GM03348 (cell line): ENCODE measurements at regions not wholly inside any gene's neighbourhood (a gene's known extent, or its start where the extent isn't known, plus 50 kb on each side); places are given as distances from the start of the nearest gene placed in this dataset.

ENCODE experiments used
- DNase-seq: peaks from one replicate; pipeline ENCODE4 v3.0.0; 2012; ENCODE audit warnings: low spot score

GRCh38 chr12:115129727-115130126 is 445.8 kb upstream of the TBX3 start:
- no peak for DNase-seq

GRCh38 chr12:115121053-115121452 is 437.1 kb upstream of the TBX3 start:
- no peak for DNase-seq

- no peak for DNase-seq
Observed at GRCh38 chr12:115118177-115118724, 434.3 kb upstream of the TBX3 start.

- DNase-seq, result no peak
Observed at GRCh38 chr12:115114140-115114539, 430.2 kb upstream of the TBX3 start.

- no peak for DNase-seq
Observed at GRCh38 chr12:115109863-115110262, 425.9 kb upstream of the TBX3 start.

GRCh38 chr12:115108129-115109100 is 424.4 kb upstream of the TBX3 start:
- no peak for DNase-seq

- DNase-seq, result no peak
Observed at GRCh38 chr12:115103884-115104883, 420.2 kb upstream of the TBX3 start.

GRCh38 chr12:115102450-115102849 is 418.5 kb upstream of the TBX3 start:
- DNase-seq, result no peak

- no peak for DNase-seq
Observed at GRCh38 chr12:115101520-115101919, 417.5 kb upstream of the TBX3 start.

GRCh38 chr12:115097416-115097815 is 413.4 kb upstream of the TBX3 start:
- DNase-seq, result no peak

GRCh38 chr12:115096588-115097397 is 412.8 kb upstream of the TBX3 start:
- peak; percentile 62 for DNase-seq

GRCh38 chr12:115095073-115095748 is 411.2 kb upstream of the TBX3 start:
- DNase-seq, result no peak

GRCh38 chr12:115094163-115094816 is 410.3 kb upstream of the TBX3 start:
- DNase-seq, result no peak

- no peak for DNase-seq
Observed at GRCh38 chr12:115093261-115093660, 409.3 kb upstream of the TBX3 start.

GRCh38 chr12:115090783-115091182 is 406.8 kb upstream of the TBX3 start:
- DNase-seq, result no peak

- no peak for DNase-seq
Observed at GRCh38 chr12:115088995-115089841, 405.2 kb upstream of the TBX3 start.

GRCh38 chr12:115088328-115088994 is 404.5 kb upstream of the TBX3 start:
- no peak for DNase-seq

GRCh38 chr12:115085594-115085993 is 401.6 kb upstream of the TBX3 start:
- no peak for DNase-seq

- no peak for DNase-seq
Observed at GRCh38 chr12:115079760-115080159, 395.8 kb upstream of the TBX3 start.
